Transverse colon (tissue), 4 donors: ENCODE measurements at regions not wholly inside any gene's neighbourhood (a gene's known extent, or its start where the extent isn't known, plus 50 kb on each side); places are given as distances from the start of the nearest gene placed in this dataset.

ENCODE experiments used
- DNase-seq: peaks from one replicate; pipeline ENCODE4 v3.0.0-alpha.2; 2019
- H3K27ac ChIP-seq, 4 donors: fragments of 200-600 bp; sonication (generic); 2 replicates each; pipeline ENCODE4 v1.5.1; 2016 to 2018; ENCODE audit warnings: inconsistent platforms in 4 of 4
- H3K27me3 ChIP-seq: fragments of 200-600 bp; sonication (generic); 2 replicates; pipeline ENCODE4 v1.5.1; 2017; ENCODE audit warnings: inconsistent platforms
- H3K36me3 ChIP-seq, 4 donors: fragments of 200-600 bp; sonication (generic); 2 replicates each; pipeline ENCODE4 v1.5.1; 2017 to 2019; ENCODE audit warnings: inconsistent platforms in 4 of 4
- H3K4me1 ChIP-seq, 4 donors: fragments of 200-600 bp; sonication (generic); 2 replicates each; pipeline ENCODE4 v1.5.1; 2017 to 2020; ENCODE audit warnings: inconsistent platforms in 4 of 4
- H3K4me3 ChIP-seq, 4 donors: fragments of 200-600 bp; sonication (generic); 1 replicate in 1 of 4; 2 replicates in 3 of 4; pipeline versions ENCODE4 v1.5.1 to v1.6.1; 2017 to 2019; ENCODE audit warnings: inconsistent platforms in 4 of 4
- H3K9me3 ChIP-seq, 2 donors: fragments of 200-600 bp; sonication (generic); 2 replicates each; pipeline ENCODE4 v1.5.1; 2017 to 2019; ENCODE audit warnings: inconsistent platforms in 2 of 2
- CTCF ChIP-seq, 5 experiments: fragments of 200-600 bp in 3 of 5; fragments of 450-650 bp in 2 of 5; sonication (generic) in 3 of 5; IDR thresholded peaks; 1 replicate in 2 of 5; 2 replicates in 3 of 5; pipeline ENCODE4 v1.5.1; 2016 to 2017; ENCODE audit warnings: antibody characterized with exemption in 5 of 5, inconsistent platforms in 3 of 5, mild to moderate bottlenecking in 2 of 5, moderate library complexity in 1 of 5
- EP300 ChIP-seq: sonication (generic); formaldehyde crosslinking; IDR thresholded peaks from one replicate; pipeline ENCODE4 v1.6.1; 2017; ENCODE audit warnings: antibody characterized with exemption, low read depth
- POLR2A ChIP-seq: fragments of 450-650 bp; IDR thresholded peaks from one replicate; pipeline ENCODE4 v1.6.1; 2016; ENCODE audit warnings: antibody characterized with exemption, mild to moderate bottlenecking, moderate library complexity
- POLR2AphosphoS5 ChIP-seq, 3 donors: sonication (generic); formaldehyde crosslinking; IDR thresholded peaks; one replicate each; pipeline ENCODE4 v1.6.1; 2016; ENCODE audit warnings: antibody characterized with exemption in 3 of 3
- WGBS, 2 donors: methylation state at CpG; one replicate each; pipeline ENCODE4 v1.1.5; 2018; ENCODE audit warnings: low coverage in 1 of 2; 5-methylcytosine and 5-hydroxymethylcytosine counted together
- in situ Hi-C, 4 donors: fragments of 200-750 bp; cut with MboI; loops; one replicate each; pipeline versions ENCODE4 v1.15.0 to v1.15.1; 2017; ENCODE audit warnings: low sequenced_read_pairs in 3 of 4, low pct_ligation_motif_present in 1 of 4, low pct_unique_long_range_greater_than_20kb in 1 of 4
- intact Hi-C: fragments of 100-400 bp; cut with DNase I; formaldehyde crosslinking; loops from one replicate; pipeline ENCODE4 v1.15.1; 2023; ENCODE audit warnings: low total_unique reads

GRCh38 chr7:21020667-21021066, 234.0 kb upstream of the SP8 start:
- Histone ChIP-seq H3K27ac (no peak overlapping the region), H3K27me3 (no peaks in the 10 kb centered on the region), H3K4me1 (no peaks in the 10 kb centered on the region), H3K36me3 (no peaks in the 10 kb centered on the region), H3K4me3 (no peak overlapping the region), H3K9me3 (no peaks in the 10 kb centered on the region)
- in situ Hi-C loops: no loop called here
- no peak for TF ChIP-seq POLR2AphosphoS5 (IDR thresholded peaks at IDR 0.05)
- no peak for TF ChIP-seq POLR2A
- TF ChIP-seq EP300: no peak
- TF ChIP-seq CTCF (IDR thresholded peaks at IDR 0.05): no peak
- intact Hi-C loops: no loop called here
- DNase-seq: no peak
- WGBS, 2 donors: 47 to 63% methylated on average over 2 of the region's 2 CpGs

- Histone ChIP-seq H3K27me3 (no peaks in the 10 kb centered on the region), H3K36me3 (no peaks in the 10 kb centered on the region), H3K4me1 (peaks cover 0 to 10% (median 5%) of the 10 kb centered on the region in 4 donors), H3K4me3 (no peak overlapping the region), H3K9me3 (no peaks in the 10 kb centered on the region), H3K27ac (no peak overlapping the region)
- 65 to 68% methylated on average over 5 to 6 of the region's 6 CpGs for WGBS, 2 donors
- DNase-seq: no peak
- in situ Hi-C loops (no loop called here), intact Hi-C loops (no loop called here)
- TF ChIP-seq CTCF (IDR thresholded peaks at IDR 0.05) (no peak), EP300 (no peak), POLR2A (no peak), POLR2AphosphoS5 (IDR thresholded peaks at IDR 0.05) (no peak)
These were observed 237.3 kb upstream of the SP8 start for GRCh38 chr7:21023841-21024484.

- TF ChIP-seq POLR2AphosphoS5 (IDR thresholded peaks at IDR 0.05): no peak
- TF ChIP-seq POLR2A: no peak
- TF ChIP-seq CTCF (IDR thresholded peaks at IDR 0.05): no peak
- no peak for TF ChIP-seq EP300
- Histone ChIP-seq H3K36me3 (no peaks in the 10 kb centered on the region), H3K27ac (no peak overlapping the region), H3K4me3 (no peak overlapping the region), H3K27me3 (no peaks in the 10 kb centered on the region), H3K9me3 (no peaks in the 10 kb centered on the region), H3K4me1 (peaks cover 0 to 13% (median 6%) of the 10 kb centered on the region in 4 donors)
- intact Hi-C loops (no loop called here), in situ Hi-C loops (no loop called here)
- 69 to 78% methylated on average over 5 of the region's 5 CpGs for WGBS, 2 donors
- DNase-seq: no peak
These were observed 237.8 kb upstream of the SP8 start for GRCh38 chr7:21024485-21024867.

- H3K27me3 ChIP-seq: no peaks in the 10 kb centered on the region
- in situ Hi-C loops: no loop called here
- TF ChIP-seq CTCF (IDR thresholded peaks at IDR 0.05) (peak in 2 of 5 experiments; percentile 10 to 16), EP300 (no peak)
- peaks cover 0 to 13% (median 6%) of the 10 kb centered on the region in 4 donors for H3K4me1 ChIP-seq
- peak; percentile 47 for DNase-seq
- no peaks in the 10 kb centered on the region for H3K36me3 ChIP-seq
- H3K4me3 ChIP-seq: no peak overlapping the region
- WGBS, 2 donors: 8 to 21% methylated on average over 2 to 13 of the region's 13 CpGs
- intact Hi-C loops: no loop called here
- H3K9me3 ChIP-seq: no peaks in the 10 kb centered on the region
- no peak overlapping the region for H3K27ac ChIP-seq
These were observed 241.5 kb upstream of the SP8 start for GRCh38 chr7:21028186-21028585.
